HL-60 (cell line): ENCODE measurements at regions not wholly inside any gene's neighbourhood (a gene's known extent, or its start where the extent isn't known, plus 50 kb on each side); places are given as distances from the start of the nearest gene placed in this dataset.

Experiments used
- CTCF ChIP-seq: IDR thresholded peaks from one replicate; pipeline ENCODE4 v1.5.1; 2011; ENCODE audit warnings: low read length, control low read depth, inconsistent platforms; ENCODE audit not compliant: insufficient read depth
- GABPA ChIP-seq: IDR thresholded peaks from 2 replicates; pipeline ENCODE4 v1.6.1; 2012; ENCODE audit warnings: low read depth
- POLR2AphosphoS5 ChIP-seq: IDR thresholded peaks from 2 replicates; pipeline ENCODE4 v1.6.1; 2012; ENCODE audit warnings: low read depth
- REST ChIP-seq: IDR thresholded peaks from 2 replicates; pipeline ENCODE4 v1.6.1; 2012; ENCODE audit warnings: low read depth; ENCODE audit not compliant: insufficient replicate concordance
- SPI1 ChIP-seq: IDR thresholded peaks from 2 replicates; pipeline ENCODE4 v1.6.1; 2012; ENCODE audit warnings: low read depth, mild to moderate bottlenecking, borderline replicate concordance

GRCh38 chr14:87185961-87186560 lies 806.9 kb downstream of the GALC start:
- TF ChIP-seq CTCF (no peak), SPI1 (no peak), POLR2AphosphoS5 (no peak), GABPA (no peak), REST (no peak)
